ENCODE measurements at regions not wholly inside any gene's neighbourhood (a gene's known extent, or its start where the extent isn't known, plus 50 kb on each side); places are given as distances from the start of the nearest gene placed in this dataset.

- TF ChIP-seq ZBTB4 (CRISPR knock-in tag; IDR thresholded peaks at IDR 0.05; ENCODE audit: borderline replicate concordance) (peak; percentile 81), ZBTB1 (CRISPR knock-in tag; IDR thresholded peaks at IDR 0.05; ENCODE audit: borderline replicate concordance) (no peak), PHF21A (CRISPR knock-in tag; IDR thresholded peaks at IDR 0.05) (peak; percentile 91), ZNF678 (CRISPR knock-in tag; IDR thresholded peaks at IDR 0.05) (no peak), ERF (CRISPR knock-in tag; IDR thresholded peaks at IDR 0.05) (peak; percentile 65; the same call in 1 of the 2 replicates), ZNF441 (CRISPR knock-in tag; IDR thresholded peaks at IDR 0.05; ENCODE audit: borderline replicate concordance) (peak; percentile 66; the same call in 1 of the 2 replicates), PTBP1 (IDR thresholded peaks at IDR 0.05; ENCODE audit: low read depth, low read length, poor library complexity, severe bottlenecking) (no peak), KDM3A (CRISPR knock-in tag; IDR thresholded peaks at IDR 0.05; ENCODE audit: low read depth) (peak; percentile 98), SATB2 (CRISPR knock-in tag; IDR thresholded peaks at IDR 0.05) (no peak), HNF4G (IDR thresholded peaks at IDR 0.05; ENCODE audit: borderline replicate concordance, low read depth, low read length) (no peak), HNF4G (CRISPR knock-in tag; IDR thresholded peaks at IDR 0.05; ENCODE audit: borderline replicate concordance, low read depth) (peak; percentile 41; the same call in 1 of the 2 replicates), NCOA1 (CRISPR knock-in tag; IDR thresholded peaks at IDR 0.05) (no peak), ZSCAN25 (CRISPR knock-in tag; IDR thresholded peaks at IDR 0.05) (no peak), ZNF691 (CRISPR knock-in tag; IDR thresholded peaks at IDR 0.05; ENCODE audit: borderline replicate concordance, low read depth) (no peak), CEBPZ (IDR thresholded peaks at IDR 0.05; ENCODE audit: low read length) (no peak), NFYC (CRISPR knock-in tag; IDR thresholded peaks at IDR 0.05) (no peak), MYNN (CRISPR knock-in tag; IDR thresholded peaks at IDR 0.05; ENCODE audit: low read depth) (no peak), HOXA5 (CRISPR knock-in tag; IDR thresholded peaks at IDR 0.05) (peak; percentile 90), NCOA5 (CRISPR knock-in tag; IDR thresholded peaks at IDR 0.05) (no peak), TBX3 (IDR thresholded peaks at IDR 0.05; ENCODE audit: borderline replicate concordance) (peak; percentile 33; the same call in 1 of the 2 replicates), NRL (CRISPR knock-in tag; IDR thresholded peaks at IDR 0.05; ENCODE audit: borderline replicate concordance) (peak; percentile 67), MXI1 (IDR thresholded peaks at IDR 0.05; ENCODE audit: borderline replicate concordance, low read depth, low read length) (peak; percentile 92; the same call in 1 of the 3 replicates), ELF4 (CRISPR knock-in tag; IDR thresholded peaks at IDR 0.05; ENCODE audit: borderline replicate concordance) (no peak), ELF3 (CRISPR knock-in tag; IDR thresholded peaks at IDR 0.05) (no peak; the same call in 1 of the 2 replicates)
Observed at GRCh38 chr17:77429969-77430752, 289.4 kb downstream of the SEC14L1 start (continued).

All from HepG2 (cell line).